IMR-90 (cell line): ENCODE measurements at regions not wholly inside any gene's neighbourhood (a gene's known extent, or its start where the extent isn't known, plus 50 kb on each side); places are given as distances from the start of the nearest gene placed in this dataset.
"Not testable (repeated sequence)": the region's sequence is repeated elsewhere in the genome, so short reads cannot be mapped to it uniquely, and the experiment has no call there.

Source experiments
- ATAC-seq: fragments of 200-7000 bp; cut with Tn5 transposase; 2 replicates; pipeline ENCODE4 v1.9.1; 2020; ENCODE audit warnings: low read depth, mild to moderate bottlenecking, moderate library complexity
- BruUV-seq: library from RNA; stranded (reverse); fragments of 400-500 nt; replicated peaks from 2 replicates; lab custom pipeline; 2021; lab: Mats Ljungman, UMichigan
- CTCF ChIA-PET: fragments of 300-600 bp; formaldehyde crosslinking; extraction: SDS; loops from one replicate; lab custom pipeline; 2021; ENCODE audit warnings: antibody characterized with exemption; lab: Yijun Ruan, JAX
- POLR2A ChIA-PET: fragments of 300-600 bp; sonication (Branson Sonifier 250); formaldehyde crosslinking; loops from one replicate; lab custom pipeline; 2022; ENCODE audit warnings: antibody characterized with exemption; ENCODE audit not compliant: unreplicated experiment; lab: Charles Lee
- DNase-seq: peaks from one replicate; pipeline ENCODE4 v3.0.0; 2013
- H2AFZ ChIP-seq: replicated peaks from 2 replicates; pipeline ENCODE3; 2013; ENCODE audit warnings: low read length, mild to moderate bottlenecking; ENCODE audit not compliant: poor library complexity
- H2AK5ac ChIP-seq: 2 replicates; pipeline ENCODE4 v1.6.1; 2013; ENCODE audit warnings: low read depth, low read length, inconsistent platforms
- H2AK9ac ChIP-seq: replicated peaks from 2 replicates; pipeline ENCODE3; 2013; ENCODE audit warnings: mild to moderate bottlenecking, low read depth, low read length, moderate library complexity; ENCODE audit not compliant: poor library complexity
- H2BK120ac ChIP-seq: 2 replicates; pipeline ENCODE4 v1.6.1; 2013; ENCODE audit warnings: low read depth, low read length, inconsistent platforms
- H2BK15ac ChIP-seq: 3 replicates; pipeline ENCODE4 v1.6.1; 2013; ENCODE audit warnings: low read depth, low read length, inconsistent platforms
- H2BK20ac ChIP-seq: 2 replicates; pipeline ENCODE4 v1.6.1; 2013; ENCODE audit warnings: low read depth, mild to moderate bottlenecking, inconsistent platforms, low read length, moderate library complexity
- H2BK5ac ChIP-seq: 2 replicates; pipeline ENCODE4 v1.6.1; 2013; ENCODE audit warnings: mild to moderate bottlenecking, low read depth, low read length, inconsistent platforms; ENCODE audit not compliant: poor library complexity, severe bottlenecking
- H3K14ac ChIP-seq: replicated peaks from 2 replicates; pipeline ENCODE4 v1.6.1; 2013; ENCODE audit warnings: low read depth, low read length, inconsistent platforms
- H3K18ac ChIP-seq: 2 replicates; pipeline ENCODE4 v1.6.1; 2013; ENCODE audit warnings: low read depth, low read length, control low read depth
- H3K23ac ChIP-seq: 2 replicates; pipeline ENCODE4 v1.6.1; 2013; ENCODE audit warnings: low read depth, low read length, inconsistent platforms
- H3K27ac ChIP-seq: 2 replicates; pipeline ENCODE4 v1.5.1; 2013; ENCODE audit warnings: mild to moderate bottlenecking, control low read depth, low read length; ENCODE audit not compliant: insufficient read depth
- H3K27me3 ChIP-seq: 2 replicates; pipeline ENCODE4 v1.6.1; 2013; ENCODE audit warnings: low read length; ENCODE audit not compliant: control insufficient read depth, insufficient read depth
- H3K36me3 ChIP-seq: 2 replicates; pipeline ENCODE4 v1.6.1; 2013; ENCODE audit warnings: low read length, mixed read lengths; ENCODE audit not compliant: control insufficient read depth, insufficient read depth
- H3K4ac ChIP-seq: 2 replicates; pipeline ENCODE4 v1.6.1; 2013; ENCODE audit warnings: low read depth, low read length, inconsistent platforms
- H3K4me1 ChIP-seq: 2 replicates; pipeline ENCODE4 v1.6.1; 2013; ENCODE audit warnings: low read length, mixed read lengths; ENCODE audit not compliant: control insufficient read depth, insufficient read depth
- H3K4me2 ChIP-seq: 2 replicates; pipeline ENCODE4 v1.6.1; 2013; ENCODE audit warnings: low read depth, mild to moderate bottlenecking, control low read depth, low read length, moderate library complexity
- H3K4me3 ChIP-seq: 2 replicates; pipeline ENCODE4 v1.5.1; 2013; ENCODE audit warnings: low read depth, mild to moderate bottlenecking, control low read depth, low read length, moderate library complexity; ENCODE audit not compliant: insufficient read depth
- H3K56ac ChIP-seq: 2 replicates; pipeline ENCODE4 v1.6.1; 2013; ENCODE audit warnings: low read length, inconsistent platforms; ENCODE audit not compliant: insufficient read depth; ENCODE audit errors: extremely low read depth
- H3K79me1 ChIP-seq, 2 experiments: 2 replicates each; pipeline ENCODE4 v1.6.1; 2013; ENCODE audit warnings: low read length in 2 of 2, inconsistent platforms in 1 of 2, low read depth in 1 of 2
- H3K9ac ChIP-seq: 2 replicates; pipeline ENCODE4 v1.6.1; 2013; ENCODE audit warnings: low read depth, low read length, control low read depth
- H3K9me1 ChIP-seq: 2 replicates; pipeline ENCODE4 v1.6.1; 2013; ENCODE audit warnings: low read length, inconsistent platforms; ENCODE audit not compliant: insufficient read depth
- H3K9me3 ChIP-seq: 2 replicates; pipeline ENCODE4 v1.6.1; 2013; ENCODE audit warnings: low read length; ENCODE audit not compliant: control insufficient read depth, insufficient read depth
- H4K20me1 ChIP-seq: 2 replicates; pipeline ENCODE4 v1.6.1; 2013; ENCODE audit warnings: low read length, inconsistent platforms; ENCODE audit not compliant: insufficient read depth
- H4K5ac ChIP-seq: 2 replicates; pipeline ENCODE4 v1.6.1; 2013; ENCODE audit warnings: mild to moderate bottlenecking, low read depth, low read length, control low read depth
- H4K8ac ChIP-seq, 2 experiments: 2 replicates each; pipeline ENCODE4 v1.6.1; 2013; ENCODE audit warnings: low read depth in 2 of 2, low read length in 2 of 2, control low read depth in 1 of 2, inconsistent platforms in 1 of 2
- H4K91ac ChIP-seq: 2 replicates; pipeline ENCODE4 v1.6.1; 2013; ENCODE audit warnings: low read depth, low read length, inconsistent platforms; ENCODE audit not compliant: insufficient read depth
- WGBS, 2 experiments: methylation state at CpG; one replicate each; pipeline versions ENCODE4 v1.1.5 to v1.1.7; 2013; ENCODE audit warnings: missing lambda C conversion rate in 2 of 2; ENCODE audit not compliant: insufficient read length in 1 of 2; ENCODE audit errors: extremely low coverage in 2 of 2; 5-methylcytosine and 5-hydroxymethylcytosine counted together
- dilution Hi-C: fragments of 300-500 bp; cut with HindIII; formaldehyde crosslinking; loops from one replicate; pipeline ENCODE4 v1.14.3; 2018; ENCODE audit warnings: low sequenced_read_pairs; ENCODE audit not compliant: unreplicated experiment
- in situ Hi-C: fragments of 300-500 bp; cut with MboI; formaldehyde crosslinking; loops from 3 replicates; pipeline ENCODE4 v1.14.3; 2019; ENCODE audit warnings: low sequenced_read_pairs, inconsistent platforms, mixed read lengths
- intact Hi-C: fragments of 100-400 bp; cut with micrococcal nuclease; formaldehyde crosslinking; loops from 2 replicates; pipeline ENCODE4 v1.10.0; 2022

GRCh38 chr11:37858806-37859537 is 1260.9 kb upstream of the RAG2 start:
- H3K23ac ChIP-seq, H3K36me3 ChIP-seq, POLR2A ChIA-PET, H2BK5ac ChIP-seq, H3K9ac ChIP-seq, in situ Hi-C loops, H3K14ac ChIP-seq, H3K27me3 ChIP-seq, BruUV-seq, intact Hi-C loops, H3K4me3 ChIP-seq, H2AK5ac ChIP-seq, H3K9me1 ChIP-seq, H2BK15ac ChIP-seq, H2AFZ ChIP-seq, H3K18ac ChIP-seq, H3K27ac ChIP-seq, dilution Hi-C loops, H2AK9ac ChIP-seq, CTCF ChIA-PET, H2BK20ac ChIP-seq, H4K8ac ChIP-seq, H3K79me1 ChIP-seq, H3K4me1 ChIP-seq, H4K20me1 ChIP-seq, H4K5ac ChIP-seq, H4K91ac ChIP-seq, H3K9me3 ChIP-seq, H3K4ac ChIP-seq, DNase-seq, H3K4me2 ChIP-seq, H2BK120ac ChIP-seq, ATAC-seq, H3K56ac ChIP-seq: not testable (repeated sequence)
- no CpG with 5 or more reads among the region's 7 CpGs for WGBS, 2 experiments
